NCI-H1930 (cell line): ENCODE measurements at regions not wholly inside any gene's neighbourhood (a gene's known extent, or its start where the extent isn't known, plus 50 kb on each side); places are given as distances from the start of the nearest gene placed in this dataset.

Source experiments
- DNase-seq, 2 experiments: peaks; one replicate each; lab custom pipeline; 2025; lab: John Stamatoyannopoulos, UW

- DNase-seq = no peak
Measured at GRCh38 chr9:108512426-108513173, 343.2 kb downstream of the ACTL7B start.

- DNase-seq = no peak
Measured at GRCh38 chr9:108511307-108511706, 344.5 kb downstream of the ACTL7B start.

DNA sequence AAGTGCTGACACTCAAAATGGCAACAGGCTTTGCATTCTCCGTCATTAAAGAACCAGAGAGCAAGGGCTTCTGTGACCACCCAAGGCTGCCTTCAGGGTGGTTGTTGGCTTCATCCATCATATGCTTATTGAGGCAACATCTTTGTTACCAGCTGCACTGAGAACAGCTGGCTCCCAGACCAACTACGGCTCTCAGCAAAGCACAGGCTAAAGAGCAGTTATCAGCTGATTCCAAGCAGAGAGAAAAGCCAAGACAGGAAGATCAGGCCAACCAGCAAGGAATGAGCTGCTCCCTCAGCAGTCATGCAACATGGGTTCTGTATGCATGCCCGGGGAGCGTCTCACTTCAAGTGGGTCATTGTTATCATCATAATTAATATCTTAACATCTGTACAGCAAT is 358.9 kb downstream of the ACTL7B start:
- no peak for DNase-seq

GRCh38 chr9:108489567-108489966 is 366.2 kb downstream of the ACTL7B start:
- DNase-seq = no peak

GRCh38 chr9:108486831-108487230 is 369.0 kb downstream of the ACTL7B start:
- DNase-seq = no peak

DNA sequence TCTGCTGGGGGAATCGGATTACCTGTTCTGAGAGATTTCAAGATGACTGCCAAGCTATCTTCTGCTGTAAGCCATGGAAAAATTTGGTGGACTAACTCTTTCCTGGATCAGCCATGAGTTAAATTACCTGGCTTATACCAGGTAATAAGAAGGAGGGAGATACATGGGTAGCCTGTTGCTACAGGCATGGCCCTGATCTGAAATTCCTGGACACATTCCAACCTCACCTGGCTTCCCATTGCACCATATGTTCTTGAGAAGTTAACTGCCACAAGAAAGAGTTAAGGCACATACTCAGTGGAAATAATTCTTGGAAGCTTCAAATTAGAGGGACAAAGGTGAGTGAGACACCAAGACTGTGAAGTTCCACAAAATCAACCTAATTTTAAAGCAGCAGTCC is 371.3 kb downstream of the ACTL7B start:
- DNase-seq = no peak

DNA sequence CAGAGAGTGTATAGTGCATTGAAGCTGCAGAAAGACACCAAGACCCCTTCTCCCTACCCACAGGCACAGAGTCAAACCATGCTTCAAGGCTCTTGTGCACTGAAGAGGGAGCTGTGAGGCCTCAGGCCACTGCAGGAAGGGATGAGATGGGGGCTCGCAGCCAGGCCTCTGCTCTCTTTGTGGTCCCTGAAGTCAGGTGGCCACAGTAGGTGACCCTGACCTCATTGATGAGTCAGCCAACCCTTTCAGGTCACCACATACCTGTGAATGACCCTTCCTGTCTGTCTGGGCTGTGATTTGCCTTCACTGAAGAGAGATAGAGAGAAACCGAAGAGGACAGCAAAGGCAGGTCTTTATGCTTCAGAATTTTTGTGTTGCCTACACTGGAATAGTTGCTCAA is 372.1 kb downstream of the ACTL7B start:
- DNase-seq = no peak

- no peak for DNase-seq
Measured at GRCh38 chr9:108479989-108480652, 375.7 kb downstream of the ACTL7B start.

- DNase-seq = no peak
Measured at GRCh38 chr9:108478431-108479332, 377.1 kb downstream of the ACTL7B start.

DNA sequence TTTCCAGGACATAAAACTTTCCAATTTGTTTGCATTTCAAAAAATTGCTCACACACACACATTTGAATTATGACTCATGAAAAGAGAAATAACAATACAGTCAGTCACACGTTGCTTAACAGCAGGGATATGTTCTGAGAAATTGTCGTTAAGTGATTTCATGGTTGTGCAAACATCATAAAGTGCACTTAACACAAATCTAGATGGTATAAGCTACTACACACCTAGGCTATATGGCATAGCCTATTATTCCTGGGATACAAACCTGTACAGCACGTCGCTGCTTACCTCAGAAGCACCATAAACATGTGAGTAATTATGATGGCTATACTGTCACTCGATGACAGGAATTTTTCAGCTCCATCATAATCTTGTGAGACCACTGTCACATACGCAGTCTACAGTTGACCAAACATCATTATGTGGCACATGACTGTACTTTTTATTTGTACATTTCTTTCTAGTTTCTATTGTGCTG is 378.2 kb downstream of the ACTL7B start:
- no peak for DNase-seq

- no peak for DNase-seq
Measured at GRCh38 chr9:108476574-108476973, 379.2 kb downstream of the ACTL7B start.

DNA sequence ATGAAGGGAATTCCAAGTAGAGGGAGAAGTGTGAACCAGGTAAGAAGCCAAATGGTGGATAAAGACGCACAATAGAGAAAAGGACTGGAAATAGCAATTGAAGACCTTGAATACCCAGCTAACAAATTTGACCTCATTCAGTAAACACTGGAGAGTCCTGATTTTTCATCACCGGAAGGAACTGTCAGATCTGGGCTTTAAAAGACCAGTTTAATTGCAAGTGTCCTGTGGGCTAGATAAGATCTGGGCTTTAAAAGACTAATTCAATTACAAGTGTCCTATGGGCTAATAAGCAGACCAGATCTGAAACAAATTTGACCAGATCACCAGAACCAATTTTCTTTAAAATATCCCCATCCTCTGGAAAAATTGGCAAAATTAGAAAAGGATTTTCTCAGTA is 380.0 kb downstream of the ACTL7B start:
- no peak for DNase-seq

DNA sequence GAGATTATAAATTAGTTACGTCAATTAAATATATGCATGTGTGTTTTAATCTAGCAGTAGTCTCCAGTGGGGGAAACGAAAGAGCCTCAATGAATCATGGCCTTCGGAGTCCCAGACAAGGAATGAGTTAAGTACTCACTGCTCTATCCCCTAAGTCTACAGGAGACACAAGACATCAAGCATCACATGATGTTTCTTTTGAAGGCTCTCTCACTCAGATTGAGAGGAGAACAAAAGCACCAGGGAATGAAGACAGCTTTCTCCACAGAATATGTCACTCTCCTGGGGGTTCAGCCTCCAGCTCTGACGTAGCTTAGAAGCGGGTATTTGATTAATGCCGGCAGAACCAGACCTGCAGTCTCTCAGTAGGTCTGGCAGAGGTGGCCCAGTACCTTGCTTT is 381.4 kb downstream of the ACTL7B start:
- DNase-seq = no peak

GRCh38 chr9:108473209-108474112 is 382.3 kb downstream of the ACTL7B start:
- DNase-seq = no peak

DNA sequence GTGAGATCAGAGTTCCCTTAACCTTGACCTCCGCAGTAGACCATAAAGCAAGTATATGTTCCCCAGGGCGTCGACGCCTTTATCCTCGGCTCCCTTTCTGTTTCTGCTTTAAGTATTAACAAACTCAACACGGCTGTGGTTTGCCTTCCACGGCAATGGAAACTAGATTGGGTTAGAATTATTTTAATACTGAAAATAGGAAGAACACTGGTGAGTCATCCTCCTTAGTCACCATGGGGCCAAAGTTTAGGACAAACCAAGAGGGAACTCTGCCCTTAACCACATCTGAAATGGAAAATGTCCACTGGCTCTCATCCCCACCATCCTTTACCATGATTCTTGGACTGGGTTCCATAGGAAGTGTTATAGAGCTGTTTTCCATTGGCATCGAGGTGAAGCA is 386.1 kb downstream of the ACTL7B start:
- no peak for DNase-seq

DNA sequence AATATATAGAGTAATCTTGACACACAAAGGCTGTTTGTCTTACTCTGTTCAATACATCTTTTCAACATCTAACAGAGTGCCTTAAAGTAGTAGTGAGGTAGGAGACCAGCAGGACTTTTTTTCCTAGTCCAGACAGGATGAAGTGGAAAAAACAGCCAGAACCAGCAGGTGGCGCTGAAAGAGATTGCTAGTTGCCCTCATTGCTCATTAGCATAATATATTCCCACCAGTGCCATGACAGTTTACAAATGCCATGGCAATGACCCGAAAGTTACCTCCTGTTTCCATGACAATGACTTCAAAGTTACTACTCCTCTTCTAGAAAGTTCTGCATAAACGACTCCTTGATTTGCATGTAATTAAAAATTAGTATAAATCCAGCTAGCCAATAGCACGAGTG is 387.4 kb downstream of the ACTL7B start:
- no peak for DNase-seq

GRCh38 chr9:108467653-108468324 is 388.0 kb downstream of the ACTL7B start:
- no peak for DNase-seq

DNA sequence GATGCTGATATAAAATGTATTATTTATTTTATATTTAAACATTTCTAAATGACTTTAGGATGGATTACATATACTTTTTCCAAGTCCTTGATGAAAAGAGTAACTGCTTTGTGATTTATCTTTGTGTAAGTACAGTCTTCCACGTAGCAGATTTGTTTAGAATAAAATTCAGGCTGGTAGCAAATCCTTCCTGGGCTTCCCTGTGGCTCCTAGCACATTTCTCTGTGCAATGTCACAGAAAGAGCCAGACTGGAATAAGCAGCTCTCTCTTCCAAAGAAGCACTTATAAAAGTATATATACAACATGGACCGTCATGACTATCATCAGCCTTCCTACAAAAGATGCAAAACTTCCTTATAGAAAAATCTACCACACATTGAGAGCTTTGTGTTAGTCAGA is 388.6 kb downstream of the ACTL7B start:
- DNase-seq = no peak

- no peak for DNase-seq
Measured at GRCh38 chr9:108466304-108466703, 389.5 kb downstream of the ACTL7B start.

- no peak for DNase-seq
Measured at GRCh38 chr9:108463932-108464606, 391.7 kb downstream of the ACTL7B start.
